ENCODE measurements at regions not wholly inside any gene's neighbourhood (a gene's known extent, or its start where the extent isn't known, plus 50 kb on each side); places are given as distances from the start of the nearest gene placed in this dataset.

- DNase-seq (ENCODE audit: low read depth in 4 of 4, low spot score in 3 of 4) = no peak
These were observed 327.9 kb upstream of the DIO3 start for GRCh38 chr14:101233391-101233790.

GRCh38 chr14:101233808-101234207, 327.5 kb upstream of the DIO3 start:
- no peak for DNase-seq (ENCODE audit: low read depth in 4 of 4, low spot score in 3 of 4)

GRCh38 chr14:101234244-101234937, 326.9 kb upstream of the DIO3 start:
- DNase-seq (ENCODE audit: low read depth in 4 of 4, low spot score in 3 of 4) = no peak

- no peak for DNase-seq (ENCODE audit: low read depth in 4 of 4, low spot score in 3 of 4)
These were observed 326.3 kb upstream of the DIO3 start for GRCh38 chr14:101234999-101235334.

- DNase-seq (ENCODE audit: low read depth in 4 of 4, low spot score in 3 of 4) = no peak
These were observed 325.8 kb upstream of the DIO3 start for GRCh38 chr14:101235335-101236103.

GRCh38 chr14:101236496-101237251, 324.6 kb upstream of the DIO3 start:
- no peak for DNase-seq (ENCODE audit: low read depth in 4 of 4, low spot score in 3 of 4)

- no peak for DNase-seq (ENCODE audit: low read depth in 4 of 4, low spot score in 3 of 4)
These were observed 324.1 kb upstream of the DIO3 start for GRCh38 chr14:101237252-101237616.

- no peak for DNase-seq (ENCODE audit: low read depth in 4 of 4, low spot score in 3 of 4)
These were observed 322.2 kb upstream of the DIO3 start for GRCh38 chr14:101239065-101239464.

GRCh38 chr14:101241147-101241546, 320.1 kb upstream of the DIO3 start:
- no peak for DNase-seq (ENCODE audit: low read depth in 4 of 4, low spot score in 3 of 4)

- no peak for DNase-seq (ENCODE audit: low read depth in 4 of 4, low spot score in 3 of 4)
These were observed 319.5 kb upstream of the DIO3 start for GRCh38 chr14:101241807-101242278.

GRCh38 chr14:101242442-101243385, 318.6 kb upstream of the DIO3 start:
- no peak for DNase-seq (ENCODE audit: low read depth in 4 of 4, low spot score in 3 of 4)

- DNase-seq (ENCODE audit: low read depth in 4 of 4, low spot score in 3 of 4) = no peak
These were observed 317.5 kb upstream of the DIO3 start for GRCh38 chr14:101243587-101244338.

- no peak for DNase-seq (ENCODE audit: low read depth in 4 of 4, low spot score in 3 of 4)
These were observed 314.1 kb upstream of the DIO3 start for GRCh38 chr14:101246894-101247841.

GRCh38 chr14:101247842-101248725, 313.2 kb upstream of the DIO3 start:
- DNase-seq (ENCODE audit: low read depth in 4 of 4, low spot score in 3 of 4) = no peak

GRCh38 chr14:101248840-101249675, 312.2 kb upstream of the DIO3 start:
- DNase-seq (ENCODE audit: low read depth in 4 of 4, low spot score in 3 of 4) = no peak

- no peak for DNase-seq (ENCODE audit: low read depth in 4 of 4, low spot score in 3 of 4)
These were observed 311.6 kb upstream of the DIO3 start for GRCh38 chr14:101249676-101250036.
